ENCODE measurements at regions not wholly inside any gene's neighbourhood (a gene's known extent, or its start where the extent isn't known, plus 50 kb on each side); places are given as distances from the start of the nearest gene placed in this dataset.

DNA sequence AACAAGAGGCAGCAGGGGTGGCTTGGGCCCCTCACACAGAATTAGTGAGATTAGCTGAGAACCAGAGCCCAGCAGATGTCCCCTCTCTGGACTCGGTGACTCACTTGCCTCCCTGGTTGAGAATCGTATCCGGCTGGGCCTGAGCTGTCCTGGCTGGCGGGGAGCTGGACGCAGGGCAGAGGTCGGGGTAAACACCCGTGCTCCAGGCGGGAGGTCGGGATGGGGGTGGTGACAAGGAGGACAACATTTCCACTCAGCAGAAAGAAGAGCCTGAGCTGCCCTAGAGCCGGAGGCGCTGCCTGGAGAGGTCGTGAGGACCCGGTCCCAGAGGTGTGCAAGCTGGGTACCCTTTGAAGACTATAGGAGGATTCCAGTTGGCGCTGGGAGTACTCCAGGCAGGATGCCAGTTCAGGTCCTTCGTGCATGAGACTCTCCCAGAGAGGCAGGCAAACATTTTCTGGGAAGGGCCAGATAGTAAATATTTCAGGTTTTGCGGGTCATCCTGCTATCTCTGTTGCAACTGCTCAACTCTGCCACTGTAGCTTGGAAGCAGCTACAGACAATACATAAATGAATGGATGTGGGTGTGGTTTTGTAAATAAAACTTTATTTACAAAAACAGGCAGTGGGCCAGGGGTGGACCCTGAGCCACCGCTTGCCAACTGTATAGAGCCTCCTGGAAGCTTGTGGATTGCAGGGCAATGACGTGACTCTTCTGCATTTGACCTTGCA is 116.8 kb upstream of the WNT4 start:
- TF ChIP-seq, protein P1, sequence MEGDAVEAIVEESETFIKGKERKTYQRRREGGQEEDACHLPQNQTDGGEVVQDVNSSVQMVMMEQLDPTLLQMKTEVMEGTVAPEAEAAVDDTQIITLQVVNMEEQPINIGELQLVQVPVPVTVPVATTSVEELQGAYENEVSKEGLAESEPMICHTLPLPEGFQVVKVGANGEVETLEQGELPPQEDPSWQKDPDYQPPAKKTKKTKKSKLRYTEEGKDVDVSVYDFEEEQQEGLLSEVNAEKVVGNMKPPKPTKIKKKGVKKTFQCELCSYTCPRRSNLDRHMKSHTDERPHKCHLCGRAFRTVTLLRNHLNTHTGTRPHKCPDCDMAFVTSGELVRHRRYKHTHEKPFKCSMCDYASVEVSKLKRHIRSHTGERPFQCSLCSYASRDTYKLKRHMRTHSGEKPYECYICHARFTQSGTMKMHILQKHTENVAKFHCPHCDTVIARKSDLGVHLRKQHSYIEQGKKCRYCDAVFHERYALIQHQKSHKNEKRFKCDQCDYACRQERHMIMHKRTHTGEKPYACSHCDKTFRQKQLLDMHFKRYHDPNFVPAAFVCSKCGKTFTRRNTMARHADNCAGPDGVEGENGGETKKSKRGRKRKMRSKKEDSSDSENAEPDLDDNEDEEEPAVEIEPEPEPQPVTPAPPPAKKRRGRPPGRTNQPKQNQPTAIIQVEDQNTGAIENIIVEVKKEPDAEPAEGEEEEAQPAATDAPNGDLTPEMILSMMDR (IDR thresholded peaks at IDR 0.05) = no peak
- no peaks in the 10 kb centered on the region for H3K9me3 ChIP-seq
- no peak for DNase-seq (ENCODE audit: low spot score)
- no peaks in the 10 kb centered on the region for H3K27me3 ChIP-seq
- H3K27ac ChIP-seq = no peak overlapping the region
- no peak overlapping the region for H3K4me3 ChIP-seq
- H3K36me3 ChIP-seq = no peaks in the 10 kb centered on the region
- no peaks in the 10 kb centered on the region for H3K4me1 ChIP-seq

DNA sequence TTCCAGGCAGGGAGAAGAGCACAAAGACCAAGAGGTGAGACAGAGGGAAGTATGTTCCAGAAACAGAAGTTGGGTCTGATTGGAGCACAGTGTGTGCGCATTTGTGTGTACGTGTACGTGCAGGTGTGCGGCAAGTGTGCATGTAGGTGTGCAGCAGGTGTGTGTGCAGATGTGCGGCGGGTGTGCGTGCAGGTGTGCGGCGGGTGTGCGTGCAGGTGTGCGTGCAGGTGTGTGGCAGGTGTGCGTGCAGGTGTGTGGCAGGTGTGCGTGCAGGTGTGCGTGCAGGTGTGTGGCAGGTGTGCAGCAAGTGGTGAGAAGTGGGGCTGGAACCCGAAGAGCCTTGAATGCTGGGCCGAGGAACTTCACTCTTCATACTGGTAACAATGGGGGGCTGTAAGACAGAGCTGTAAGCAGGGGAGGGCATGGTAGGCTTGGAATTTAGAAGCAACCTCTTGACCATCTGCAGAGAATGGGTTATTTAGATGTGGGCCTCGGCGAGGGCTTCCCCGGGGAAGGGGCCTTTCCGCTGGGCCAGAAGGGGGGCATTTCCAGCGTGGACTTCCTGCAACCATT is 118.0 kb upstream of the WNT4 start:
- no peaks in the 10 kb centered on the region for H3K4me1 ChIP-seq
- no peak overlapping the region for H3K27ac ChIP-seq
- H3K4me3 ChIP-seq = no peak overlapping the region
- no peak for DNase-seq (ENCODE audit: low spot score)
- H3K9me3 ChIP-seq = no peaks in the 10 kb centered on the region
- TF ChIP-seq, protein P1 (IDR thresholded peaks at IDR 0.05) = no peak
- H3K27me3 ChIP-seq = no peaks in the 10 kb centered on the region
- H3K36me3 ChIP-seq = no peaks in the 10 kb centered on the region

DNA sequence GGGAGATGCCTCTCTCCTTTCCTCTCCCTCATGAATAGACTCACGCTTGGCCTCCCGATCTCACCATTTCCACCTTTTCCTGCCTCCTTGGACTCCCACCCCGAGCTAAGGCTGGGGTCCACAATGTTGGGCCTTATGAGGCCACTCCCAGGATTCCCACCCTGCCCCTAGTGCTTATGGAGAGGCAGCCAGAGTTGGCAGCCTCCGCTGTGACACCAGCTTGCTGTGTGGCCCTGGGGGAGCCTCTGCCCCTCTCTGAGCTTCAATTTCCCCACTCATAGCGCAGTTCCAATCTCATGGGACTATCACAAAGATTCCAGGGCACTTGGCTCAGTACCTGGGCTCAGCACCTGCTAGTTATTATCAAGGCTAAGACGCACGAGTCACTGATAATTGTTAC is 118.7 kb upstream of the WNT4 start:
- Histone ChIP-seq H3K4me1 (no peaks in the 10 kb centered on the region), H3K27ac (no peak overlapping the region), H3K9me3 (no peaks in the 10 kb centered on the region), H3K4me3 (no peak overlapping the region), H3K27me3 (no peaks in the 10 kb centered on the region), H3K36me3 (no peaks in the 10 kb centered on the region)
- no peak for DNase-seq (ENCODE audit: low spot score)
- TF ChIP-seq, protein P1 (IDR thresholded peaks at IDR 0.05) = no peak

DNA sequence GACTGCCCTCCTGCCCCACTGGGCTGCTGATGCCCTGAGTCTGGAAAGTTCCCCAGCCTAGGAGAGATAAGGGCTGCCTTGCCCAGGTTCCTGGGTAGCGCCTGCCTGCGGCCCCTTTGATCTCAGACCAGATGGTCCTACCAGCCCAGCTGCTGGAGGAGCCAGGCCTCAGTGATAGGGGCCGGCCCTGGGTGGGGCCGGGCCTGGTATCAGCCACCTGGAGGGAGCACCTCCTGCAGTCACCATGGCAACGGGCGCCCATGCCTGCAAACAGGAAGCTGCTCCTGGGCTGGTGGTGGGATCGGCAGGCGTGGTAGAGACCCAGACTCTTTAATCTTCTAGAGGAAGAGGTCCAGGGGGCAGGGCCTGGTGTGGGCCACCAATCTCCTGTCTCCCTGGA is 119.7 kb upstream of the WNT4 start:
- no peaks in the 10 kb centered on the region for H3K4me1 ChIP-seq
- H3K4me3 ChIP-seq = no peak overlapping the region
- no peak for DNase-seq (ENCODE audit: low spot score)
- H3K36me3 ChIP-seq = no peaks in the 10 kb centered on the region
- TF ChIP-seq, protein P1 (IDR thresholded peaks at IDR 0.05) = no peak
- H3K9me3 ChIP-seq = no peaks in the 10 kb centered on the region
- no peaks in the 10 kb centered on the region for H3K27me3 ChIP-seq
- H3K27ac ChIP-seq = no peak overlapping the region

DNA sequence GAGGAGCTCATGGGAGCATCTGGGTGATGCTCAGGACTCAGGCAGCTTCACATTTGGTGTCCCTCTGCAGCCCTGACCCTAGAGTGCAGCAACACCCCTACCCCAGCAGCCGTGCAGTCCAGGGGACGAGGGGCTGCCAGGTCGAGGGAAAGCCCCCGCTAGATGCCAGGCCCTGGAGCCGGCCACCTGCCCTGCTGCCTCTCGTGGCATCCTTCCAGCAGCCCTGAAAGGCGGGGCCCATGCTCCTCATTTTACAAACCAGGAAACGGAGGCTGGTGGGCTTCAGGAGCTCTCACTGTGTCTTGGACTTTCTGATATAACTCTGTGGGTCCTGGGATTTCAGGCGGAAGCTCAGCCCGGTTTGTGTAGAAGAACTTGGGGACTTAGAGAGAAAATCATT is 120.5 kb upstream of the WNT4 start:
- Histone ChIP-seq H3K36me3 (no peaks in the 10 kb centered on the region), H3K4me1 (no peaks in the 10 kb centered on the region), H3K4me3 (no peak overlapping the region), H3K27ac (no peak overlapping the region), H3K9me3 (no peaks in the 10 kb centered on the region), H3K27me3 (no peaks in the 10 kb centered on the region)
- TF ChIP-seq, protein P1 (IDR thresholded peaks at IDR 0.05) = no peak
- DNase-seq (ENCODE audit: low spot score) = no peak
